GM23248 (cell line): ENCODE measurements at regions not wholly inside any gene's neighbourhood (a gene's known extent, or its start where the extent isn't known, plus 50 kb on each side); places are given as distances from the start of the nearest gene placed in this dataset.

Source experiments
- DNase-seq: peaks from one replicate; pipeline ENCODE4 v3.0.0-alpha.2; 2015
- H2AFZ ChIP-seq: fragments of 200-600 bp; sonication (generic); 2 replicates; pipeline ENCODE4 v1.6.1; 2016; ENCODE audit warnings: antibody characterized with exemption
- H3F3A ChIP-seq: fragments of 200-600 bp; sonication (generic); 2 replicates; pipeline ENCODE4 v1.6.1; 2016; ENCODE audit warnings: mild to moderate bottlenecking, antibody characterized with exemption, mixed run types; ENCODE audit not compliant: insufficient read depth
- H3K27ac ChIP-seq: fragments of 200-600 bp; sonication (generic); 2 replicates; pipeline ENCODE4 v1.5.1; 2016; ENCODE audit warnings: mild to moderate bottlenecking
- H3K27me3 ChIP-seq: fragments of 200-600 bp; sonication (generic); replicated peaks from 2 replicates; pipeline ENCODE4 v1.6.1; 2016; ENCODE audit warnings: mild to moderate bottlenecking; ENCODE audit not compliant: insufficient read depth
- H3K36me3 ChIP-seq: fragments of 200-600 bp; sonication (generic); 2 replicates; pipeline ENCODE4 v1.6.1; 2016; ENCODE audit warnings: low read depth, mild to moderate bottlenecking
- H3K4me1 ChIP-seq: fragments of 200-600 bp; sonication (generic); 2 replicates; pipeline ENCODE4 v1.6.1; 2016; ENCODE audit warnings: mild to moderate bottlenecking; ENCODE audit not compliant: insufficient read depth
- H3K4me2 ChIP-seq: fragments of 200-600 bp; sonication (generic); one replicate; pipeline ENCODE4 v1.6.1; 2016; ENCODE audit warnings: mild to moderate bottlenecking; ENCODE audit not compliant: unreplicated experiment
- H3K4me3 ChIP-seq: fragments of 200-600 bp; sonication (generic); 2 replicates; pipeline ENCODE4 v1.5.1; 2016; ENCODE audit warnings: mild to moderate bottlenecking
- H3K79me2 ChIP-seq: fragments of 200-600 bp; sonication (generic); 2 replicates; pipeline ENCODE4 v1.6.1; 2016; ENCODE audit warnings: mild to moderate bottlenecking; ENCODE audit not compliant: insufficient read depth
- H3K9ac ChIP-seq: fragments of 200-600 bp; sonication (generic); 2 replicates; pipeline ENCODE4 v1.6.1; 2016; ENCODE audit warnings: mild to moderate bottlenecking
- H3K9me2 ChIP-seq: fragments of 200-600 bp; sonication (generic); 2 replicates; pipeline ENCODE4 v1.6.1; 2016; ENCODE audit warnings: mixed run types, mild to moderate bottlenecking, moderate library complexity; ENCODE audit not compliant: insufficient read depth
- H3K9me3 ChIP-seq: fragments of 200-600 bp; sonication (generic); one replicate; pipeline ENCODE4 v1.6.1; 2017; ENCODE audit warnings: low read depth
- H4K20me1 ChIP-seq: fragments of 200-600 bp; sonication (generic); 2 replicates; pipeline ENCODE4 v1.6.0; 2016; ENCODE audit not compliant: insufficient read depth
- EZH2 ChIP-seq: fragments of 200-600 bp; sonication (generic); IDR thresholded peaks from 2 replicates; pipeline ENCODE4 v1.6.1; 2018; ENCODE audit warnings: antibody characterized with exemption, mild to moderate bottlenecking; ENCODE audit not compliant: insufficient read depth, poor library complexity, severe bottlenecking
- EZH2phosphoT487 ChIP-seq: fragments of 200-600 bp; sonication (generic); IDR thresholded peaks from 2 replicates; pipeline ENCODE4 v1.6.1; 2018; ENCODE audit warnings: antibody characterized with exemption, moderate library complexity, mild to moderate bottlenecking, low read depth; ENCODE audit not compliant: insufficient read depth
- WGBS, 2 experiments: methylation state at CpG; one replicate each; pipeline ENCODE4 v1.1.6; 2015 to 2017; ENCODE audit warnings: low lambda C conversion rate in 2 of 2, low coverage in 1 of 2; ENCODE audit errors: missing lambda C conversion rate in 2 of 2; 5-methylcytosine and 5-hydroxymethylcytosine counted together
- in situ Hi-C: fragments of 300-500 bp; cut with MboI; formaldehyde crosslinking; loops from 2 replicates; pipeline ENCODE4 v1.15.0; 2020

DNA sequence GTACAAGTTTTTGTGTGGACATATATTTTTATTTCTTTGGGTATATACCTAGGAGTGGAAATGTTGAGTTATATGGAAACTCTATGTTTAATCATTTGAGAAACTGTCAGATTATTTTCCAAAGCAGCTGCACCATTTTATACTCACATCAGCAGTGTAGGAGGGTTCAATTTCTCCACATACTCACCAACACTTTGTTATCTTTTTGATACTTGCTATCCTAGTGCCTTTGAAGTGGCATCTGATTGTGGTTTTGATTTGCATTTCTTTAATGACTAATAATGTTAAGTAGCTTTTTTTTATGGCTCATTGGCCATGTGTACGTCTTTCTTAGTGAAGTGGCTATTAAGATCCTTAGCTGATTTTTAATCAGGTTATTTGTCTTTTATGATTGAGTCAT lies 64.7 kb upstream of the SLC8A1 start:
- 33 to 51% methylated on average over 1 of the region's 1 CpG for whole genome bisulfite sequencing, 2 experiments
- in situ Hi-C loops, result no loop called here

DNA sequence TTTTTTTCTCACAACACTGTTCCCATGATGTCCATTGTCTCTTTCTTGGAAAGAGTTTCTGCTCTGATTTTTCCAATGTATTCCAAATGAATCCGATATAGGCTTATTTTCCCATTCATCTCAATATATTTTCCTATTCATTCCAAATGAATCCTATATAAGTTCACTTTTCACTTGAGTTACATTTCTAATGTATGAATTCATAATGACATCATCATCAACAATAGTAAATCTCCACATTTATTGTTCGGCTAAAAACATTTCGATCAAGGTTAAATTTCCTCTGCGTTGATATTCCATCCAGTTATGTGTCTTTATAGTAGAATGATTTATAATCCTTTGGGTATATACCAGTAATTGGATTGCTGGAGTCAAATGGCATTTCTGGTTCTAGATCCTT lies 76.7 kb upstream of the SLC8A1 start:
- Histone ChIP-seq H3F3A (no peaks in the 10 kb centered on the region), H2AFZ (no peak overlapping the region), H3K36me3 (no peaks in the 10 kb centered on the region), H3K9ac (no peak overlapping the region), H3K9me3 (no peaks in the 10 kb centered on the region), H3K27me3 (no peaks in the 10 kb centered on the region), H3K27ac (no peak overlapping the region), H3K79me2 (no peaks in the 10 kb centered on the region), H3K4me1 (0 out of 2 replicates have a peak, but pooled peaks cover 6% of the 10 kb centered on the region), H3K4me2 (no peak overlapping the region), H4K20me1 (no peaks in the 10 kb centered on the region), H3K4me3 (no peak overlapping the region), H3K9me2 (no peaks in the 10 kb centered on the region)
- no peak for DNase-seq
- WGBS, 2 experiments, result 83 to 84% methylated on average over 4 of the region's 4 CpGs
- TF ChIP-seq EZH2 (no peak), EZH2phosphoT487 (no peak)
- in situ Hi-C loops, result no loop called here

More for the DNA sequence above, 64.7 kb upstream of the SLC8A1 start:
- 0 out of 2 replicates have a peak, but pooled peaks cover 7% of the 10 kb centered on the region for H3F3A ChIP-seq
- no peaks in the 10 kb centered on the region for H3K9me3 ChIP-seq
- H3K36me3 ChIP-seq, result 0 out of 2 replicates have a peak, but pooled peaks cover 3% of the 10 kb centered on the region
- peaks cover 8% of the 10 kb centered on the region for H3K4me1 ChIP-seq
- no peak overlapping the region for H3K27ac ChIP-seq
- H4K20me1 ChIP-seq, result no peaks in the 10 kb centered on the region
- H3K9me2 ChIP-seq, result no peaks in the 10 kb centered on the region
- no peak overlapping the region for H3K4me3 ChIP-seq
- no peaks in the 10 kb centered on the region for H3K27me3 ChIP-seq
- no peak overlapping the region for H3K9ac ChIP-seq
- TF ChIP-seq EZH2phosphoT487 (no peak), EZH2 (no peak)
- no peak overlapping the region for H3K4me2 ChIP-seq
- DNase-seq, result no peak
- no peak overlapping the region for H2AFZ ChIP-seq
- H3K79me2 ChIP-seq, result no peaks in the 10 kb centered on the region

GRCh38 chr2:40531359-40531758 lies 79.5 kb upstream of the SLC8A1 start:
- Histone ChIP-seq H3K4me1 (0 out of 2 replicates have a peak, but pooled peaks cover 6% of the 10 kb centered on the region), H3K27me3 (no peaks in the 10 kb centered on the region), H3K9me3 (no peaks in the 10 kb centered on the region), H3K9me2 (no peaks in the 10 kb centered on the region), H3K36me3 (no peaks in the 10 kb centered on the region), H3K4me3 (no peak overlapping the region), H3K9ac (no peak overlapping the region), H4K20me1 (no peaks in the 10 kb centered on the region), H3K27ac (no peak overlapping the region), H3K4me2 (no peak overlapping the region), H2AFZ (no peak overlapping the region), H3K79me2 (no peaks in the 10 kb centered on the region), H3F3A (no peaks in the 10 kb centered on the region)
- in situ Hi-C loops, result no loop called here
- TF ChIP-seq EZH2 (no peak), EZH2phosphoT487 (no peak)
- no peak for DNase-seq

DNA sequence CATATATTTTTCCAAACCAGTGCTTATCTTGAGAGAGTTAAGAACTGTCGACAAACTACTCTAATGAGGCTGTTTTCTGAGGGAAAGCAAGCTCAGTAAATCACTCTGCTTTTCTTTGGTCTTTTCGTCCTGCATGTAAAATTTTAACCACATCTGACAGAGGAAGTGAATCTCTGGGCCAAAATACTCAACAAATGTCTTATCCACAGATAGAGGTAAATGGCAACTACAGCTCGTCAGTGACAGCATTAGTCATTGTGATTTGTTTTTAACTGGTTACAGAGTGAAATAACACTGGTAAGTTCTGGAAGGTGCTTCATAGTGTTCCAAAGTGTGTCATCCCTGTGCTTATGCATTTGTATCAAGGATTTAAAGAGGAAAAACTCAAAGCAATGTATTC lies 82.6 kb upstream of the SLC8A1 start:
- no peak overlapping the region for H2AFZ ChIP-seq
- WGBS, 2 experiments, result 41 to 45% methylated on average over 3 of the region's 3 CpGs

GRCh38 chr2:40535972-40536371 lies 84.1 kb upstream of the SLC8A1 start:
- Histone ChIP-seq H3K4me2 (no peak overlapping the region), H3K4me1 (0 out of 2 replicates have a peak, but pooled peaks cover 6% of the 10 kb centered on the region), H4K20me1 (no peaks in the 10 kb centered on the region), H2AFZ (no peak overlapping the region), H3K9me2 (no peaks in the 10 kb centered on the region), H3K79me2 (no peaks in the 10 kb centered on the region), H3K4me3 (no peak overlapping the region), H3K36me3 (no peaks in the 10 kb centered on the region), H3K27ac (no peak overlapping the region), H3K27me3 (no peaks in the 10 kb centered on the region), H3K9ac (no peak overlapping the region), H3K9me3 (no peaks in the 10 kb centered on the region), H3F3A (no peaks in the 10 kb centered on the region)
- DNase-seq, result no peak
- in situ Hi-C loops, result no loop called here
- 81 to 83% methylated on average over 4 of the region's 4 CpGs for WGBS, 2 experiments
- TF ChIP-seq EZH2phosphoT487, result no peak
- no peak for TF ChIP-seq EZH2

More for the DNA sequence above, 82.6 kb upstream of the SLC8A1 start:
- DNase-seq, result no peak
- Histone ChIP-seq H3K4me1 (0 out of 2 replicates have a peak, but pooled peaks cover 6% of the 10 kb centered on the region), H3K27me3 (no peaks in the 10 kb centered on the region), H3K9ac (no peak overlapping the region), H3K4me3 (no peak overlapping the region), H3K4me2 (no peak overlapping the region), H3K79me2 (no peaks in the 10 kb centered on the region), H3K36me3 (no peaks in the 10 kb centered on the region), H3F3A (no peaks in the 10 kb centered on the region), H3K27ac (no peak overlapping the region), H4K20me1 (no peaks in the 10 kb centered on the region), H3K9me2 (no peaks in the 10 kb centered on the region), H3K9me3 (no peaks in the 10 kb centered on the region)
- no peak for TF ChIP-seq EZH2phosphoT487
- TF ChIP-seq EZH2, result no peak
- in situ Hi-C loops, result no loop called here
